ENCODE measurements at regions not wholly inside any gene's neighbourhood (a gene's known extent, or its start where the extent isn't known, plus 50 kb on each side); places are given as distances from the start of the nearest gene placed in this dataset.

DNA sequence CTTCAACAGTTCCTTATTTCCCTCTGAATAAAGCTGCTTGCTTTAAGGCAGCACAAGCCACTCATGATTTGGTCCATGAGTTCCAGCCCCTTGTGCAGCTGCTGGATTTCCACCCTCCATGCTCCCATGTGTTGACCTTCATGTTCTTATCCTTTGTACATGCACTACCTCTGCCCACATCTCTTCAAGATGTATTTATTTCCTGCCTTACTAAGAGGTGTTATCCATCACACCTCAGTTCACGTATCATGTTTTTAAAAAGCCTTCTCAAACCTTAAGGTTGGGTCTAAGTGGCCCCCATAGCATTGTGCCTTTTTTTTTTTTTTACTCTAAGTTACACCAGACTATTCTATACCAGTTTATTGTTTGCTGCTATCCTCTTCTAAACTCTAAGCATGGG, 107.7 kb downstream of the SIPA1L2 start:
- Mint-ChIP-seq H3K9me3 (ENCODE audit: unreplicated experiment) (no peaks in the 10 kb centered on the region), H3K36me3 (ENCODE audit: insufficient read depth, unreplicated experiment) (no peaks in the 10 kb centered on the region), H3K27me3 (ENCODE audit: insufficient read depth, unreplicated experiment) (no peaks in the 10 kb centered on the region), H3K4me3 (ENCODE audit: unreplicated experiment) (no peak overlapping the region), H3K4me1 (ENCODE audit: low read depth, unreplicated experiment) (no peaks in the 10 kb centered on the region), H3K27ac (ENCODE audit: unreplicated experiment) (no peak overlapping the region)
- no peaks in the 10 kb centered on the region for H3K4me1 ChIP-seq
- H3K9me3 ChIP-seq: no peaks in the 10 kb centered on the region
- intact Hi-C loops (cut with micrococcal nuclease; ENCODE audit: unreplicated experiment): no loop called here
- ChIA-PET CTCF (no interaction called here), POLR2A (no interaction called here)
- no peaks in the 10 kb centered on the region for H3K27me3 ChIP-seq (replicated peaks; ENCODE audit: control insufficient read depth, insufficient read depth, low read length)
- no peak for DNase-seq
- H3K36me3 ChIP-seq (ENCODE audit: control insufficient read depth, insufficient read depth, low read length): no peaks in the 10 kb centered on the region
- no TSS peak for BruUV-seq (replicated peaks)
- no peak overlapping the region for H3K4me3 ChIP-seq (ENCODE audit: low read depth, low read length)
- no peak for TF ChIP-seq CTCF (IDR thresholded peaks at IDR 0.05; ENCODE audit: insufficient read depth in 1 of 2, low read depth in 1 of 2, low read length in 1 of 2, severe bottlenecking in 1 of 2, unreplicated experiment in 1 of 2)

GRCh38 chr1:232521660-232522059, 108.3 kb downstream of the SIPA1L2 start:
- no peak for DNase-seq
- POLR2A ChIA-PET: no interaction called here
- H3K36me3 Mint-ChIP-seq (ENCODE audit: insufficient read depth, unreplicated experiment): no peaks in the 10 kb centered on the region
- intact Hi-C loops (cut with micrococcal nuclease; ENCODE audit: unreplicated experiment): no loop called here
- Histone ChIP-seq H3K4me3 (ENCODE audit: low read depth, low read length) (no peak overlapping the region), H3K36me3 (ENCODE audit: control insufficient read depth, insufficient read depth, low read length) (no peaks in the 10 kb centered on the region), H3K27me3 (replicated peaks; ENCODE audit: control insufficient read depth, insufficient read depth, low read length) (no peaks in the 10 kb centered on the region), H3K9me3 (no peaks in the 10 kb centered on the region), H3K4me1 (no peaks in the 10 kb centered on the region)
- H3K27ac Mint-ChIP-seq (ENCODE audit: unreplicated experiment): no peak overlapping the region
- no peaks in the 10 kb centered on the region for H3K9me3 Mint-ChIP-seq (ENCODE audit: unreplicated experiment)
- no peaks in the 10 kb centered on the region for H3K4me1 Mint-ChIP-seq (ENCODE audit: low read depth, unreplicated experiment)
- TF ChIP-seq CTCF (IDR thresholded peaks at IDR 0.05; ENCODE audit: insufficient read depth in 1 of 2, low read depth in 1 of 2, low read length in 1 of 2, severe bottlenecking in 1 of 2, unreplicated experiment in 1 of 2): no peak
- CTCF ChIA-PET: no interaction called here
- no peak overlapping the region for H3K4me3 Mint-ChIP-seq (ENCODE audit: unreplicated experiment)
- no peaks in the 10 kb centered on the region for H3K27me3 Mint-ChIP-seq (ENCODE audit: insufficient read depth, unreplicated experiment)
- BruUV-seq (replicated peaks): no TSS peak

- Histone ChIP-seq H3K4me3 (ENCODE audit: low read depth, low read length) (no peak overlapping the region), H3K27me3 (replicated peaks; ENCODE audit: control insufficient read depth, insufficient read depth, low read length) (no peaks in the 10 kb centered on the region), H3K9me3 (no peaks in the 10 kb centered on the region), H3K36me3 (ENCODE audit: control insufficient read depth, insufficient read depth, low read length) (no peaks in the 10 kb centered on the region), H3K4me1 (no peaks in the 10 kb centered on the region)
- Mint-ChIP-seq H3K36me3 (ENCODE audit: insufficient read depth, unreplicated experiment) (no peaks in the 10 kb centered on the region), H3K27ac (ENCODE audit: unreplicated experiment) (no peak overlapping the region), H3K4me1 (ENCODE audit: low read depth, unreplicated experiment) (peaks cover 8% of the 10 kb centered on the region), H3K27me3 (ENCODE audit: insufficient read depth, unreplicated experiment) (no peaks in the 10 kb centered on the region), H3K9me3 (ENCODE audit: unreplicated experiment) (no peaks in the 10 kb centered on the region), H3K4me3 (ENCODE audit: unreplicated experiment) (no peak overlapping the region)
- intact Hi-C loops (cut with micrococcal nuclease; ENCODE audit: unreplicated experiment): no loop called here
- CTCF ChIA-PET: no interaction called here
- POLR2A ChIA-PET: no interaction called here
- no TSS peak for BruUV-seq (replicated peaks)
- TF ChIP-seq CTCF (IDR thresholded peaks at IDR 0.05; ENCODE audit: insufficient read depth in 1 of 2, low read depth in 1 of 2, low read length in 1 of 2, severe bottlenecking in 1 of 2, unreplicated experiment in 1 of 2): no peak
- DNase-seq: no peak
Measured at GRCh38 chr1:232519186-232519585, 110.7 kb downstream of the SIPA1L2 start.
